ENCODE measurements at regions not wholly inside any gene's neighbourhood (a gene's known extent, or its start where the extent isn't known, plus 50 kb on each side); places are given as distances from the start of the nearest gene placed in this dataset.

GRCh38 chr1:221462345-221462744, 279.5 kb downstream of the DUSP10 start:
- H2AFZ ChIP-seq (ENCODE audit: low read length): no peak overlapping the region
- no peaks in the 10 kb centered on the region for H3K4me1 ChIP-seq (ENCODE audit: control insufficient read depth, extremely low read depth, insufficient read depth, low read length)
- DNase-seq (ENCODE audit: low read depth in 2 of 2): peak in 1 of 2 donors; percentile 46

GRCh38 chr1:221468546-221468945, 273.3 kb downstream of the DUSP10 start:
- no peaks in the 10 kb centered on the region for H3K27me3 ChIP-seq (ENCODE audit: control insufficient read depth, insufficient read depth, low read length)
- H4K20me1 ChIP-seq (ENCODE audit: control insufficient read depth, extremely low read depth, insufficient read depth, low read length): no peaks in the 10 kb centered on the region
- no peaks in the 10 kb centered on the region for H3K36me3 ChIP-seq (ENCODE audit: control insufficient read depth, insufficient read depth, low read length)
- TF ChIP-seq CTCF (conservative IDR thresholded peaks at IDR 0.05 in 1 of 2, IDR thresholded peaks at IDR 0.05 in 1 of 2; ENCODE audit: low read depth in 1 of 2, low read length in 2 of 2): no peak
- TF ChIP-seq EZH2 (IDR thresholded peaks at IDR 0.05; ENCODE audit: low read length, missing control alignments): no peak
- no peaks in the 10 kb centered on the region for H3K79me2 ChIP-seq (ENCODE audit: control insufficient read depth, insufficient read depth, low read length)
- no peak overlapping the region for H3K9ac ChIP-seq (ENCODE audit: insufficient read depth, low read length)
- no peak overlapping the region for H3K27ac ChIP-seq (ENCODE audit: insufficient read depth, low read length)
- H3K4me2 ChIP-seq (ENCODE audit: extremely low read depth, insufficient read depth, low read length): no peak overlapping the region
- H2AFZ ChIP-seq (ENCODE audit: low read length): no peak overlapping the region
- H3K9me3 ChIP-seq (ENCODE audit: control insufficient read depth, insufficient read depth, low read depth, low read length): no peaks in the 10 kb centered on the region
- no peaks in the 10 kb centered on the region for H3K4me1 ChIP-seq (ENCODE audit: control insufficient read depth, extremely low read depth, insufficient read depth, low read length)
- no peak overlapping the region for H3K4me3 ChIP-seq (replicated peaks in 1 of 4; ENCODE audit: control extremely low read depth in 1 of 4, insufficient read depth in 1 of 4, low read depth in 3 of 4, low read length in 4 of 4)
- DNase-seq (ENCODE audit: low read depth in 2 of 2): no peak

More at GRCh38 chr1:221462345-221462744, 279.5 kb downstream of the DUSP10 start:
- Histone ChIP-seq H3K4me2 (ENCODE audit: extremely low read depth, insufficient read depth, low read length) (no peak overlapping the region), H3K27me3 (ENCODE audit: control insufficient read depth, insufficient read depth, low read length) (no peaks in the 10 kb centered on the region), H3K79me2 (ENCODE audit: control insufficient read depth, insufficient read depth, low read length) (no peaks in the 10 kb centered on the region), H3K9me3 (ENCODE audit: control insufficient read depth, insufficient read depth, low read depth, low read length) (no peaks in the 10 kb centered on the region), H4K20me1 (ENCODE audit: control insufficient read depth, extremely low read depth, insufficient read depth, low read length) (no peaks in the 10 kb centered on the region), H3K27ac (ENCODE audit: insufficient read depth, low read length) (no peak overlapping the region), H3K9ac (ENCODE audit: insufficient read depth, low read length) (no peak overlapping the region), H3K36me3 (ENCODE audit: control insufficient read depth, insufficient read depth, low read length) (no peaks in the 10 kb centered on the region), H3K4me3 (replicated peaks in 1 of 4; ENCODE audit: control extremely low read depth in 1 of 4, insufficient read depth in 1 of 4, low read depth in 3 of 4, low read length in 4 of 4) (no peak overlapping the region)
- no peak for TF ChIP-seq CTCF (conservative IDR thresholded peaks at IDR 0.05 in 1 of 2, IDR thresholded peaks at IDR 0.05 in 1 of 2; ENCODE audit: low read depth in 1 of 2, low read length in 2 of 2)

GRCh38 chr1:221469476-221469875, 272.4 kb downstream of the DUSP10 start:
- no peak overlapping the region for H2AFZ ChIP-seq (ENCODE audit: low read length)
- H4K20me1 ChIP-seq (ENCODE audit: control insufficient read depth, extremely low read depth, insufficient read depth, low read length): no peaks in the 10 kb centered on the region
- H3K9me3 ChIP-seq (ENCODE audit: control insufficient read depth, insufficient read depth, low read depth, low read length): no peaks in the 10 kb centered on the region
- TF ChIP-seq CTCF (conservative IDR thresholded peaks at IDR 0.05 in 1 of 2, IDR thresholded peaks at IDR 0.05 in 1 of 2; ENCODE audit: low read depth in 1 of 2, low read length in 2 of 2) (no peak), EZH2 (IDR thresholded peaks at IDR 0.05; ENCODE audit: low read length, missing control alignments) (no peak)
- H3K4me2 ChIP-seq (ENCODE audit: extremely low read depth, insufficient read depth, low read length): no peak overlapping the region
- H3K27me3 ChIP-seq (ENCODE audit: control insufficient read depth, insufficient read depth, low read length): no peaks in the 10 kb centered on the region
- no peak overlapping the region for H3K4me3 ChIP-seq (replicated peaks in 1 of 4; ENCODE audit: control extremely low read depth in 1 of 4, insufficient read depth in 1 of 4, low read depth in 3 of 4, low read length in 4 of 4)
- H3K36me3 ChIP-seq (ENCODE audit: control insufficient read depth, insufficient read depth, low read length): no peaks in the 10 kb centered on the region
- DNase-seq (ENCODE audit: low read depth in 2 of 2): no peak
- no peaks in the 10 kb centered on the region for H3K79me2 ChIP-seq (ENCODE audit: control insufficient read depth, insufficient read depth, low read length)
- no peak overlapping the region for H3K27ac ChIP-seq (ENCODE audit: insufficient read depth, low read length)
- H3K9ac ChIP-seq (ENCODE audit: insufficient read depth, low read length): no peak overlapping the region
- no peaks in the 10 kb centered on the region for H3K4me1 ChIP-seq (ENCODE audit: control insufficient read depth, extremely low read depth, insufficient read depth, low read length)
